Femur (tissue), 1 donor: ENCODE measurements at regions not wholly inside any gene's neighbourhood (a gene's known extent, or its start where the extent isn't known, plus 50 kb on each side); places are given as distances from the start of the nearest gene placed in this dataset.
"Not testable (repeated sequence)": the region's sequence is repeated elsewhere in the genome, so short reads cannot be mapped to it uniquely, and the experiment has no call there.

Experiments used
- DNase-seq: peaks from one replicate; pipeline ENCODE4 v3.0.0-alpha.2; 2017

GRCh38 chr2:123614596-123614995 is 410.5 kb upstream of the CNTNAP5 start:
- DNase-seq = no peak

GRCh38 chr2:123618642-123619041 is 406.4 kb upstream of the CNTNAP5 start:
- DNase-seq = not testable (repeated sequence)

- no peak for DNase-seq
Observed at GRCh38 chr2:123624816-123625215, 400.3 kb upstream of the CNTNAP5 start.

- no peak for DNase-seq
Observed at GRCh38 chr2:123636232-123636631, 388.9 kb upstream of the CNTNAP5 start.

GRCh38 chr2:123640685-123641335 is 384.3 kb upstream of the CNTNAP5 start:
- DNase-seq = no peak

- no peak for DNase-seq
Observed at GRCh38 chr2:123644053-123644452, 381.0 kb upstream of the CNTNAP5 start.

GRCh38 chr2:123648016-123648415 is 377.1 kb upstream of the CNTNAP5 start:
- no peak for DNase-seq

- DNase-seq = no peak
Observed at GRCh38 chr2:123648956-123649355, 376.1 kb upstream of the CNTNAP5 start.

- DNase-seq = no peak
Observed at GRCh38 chr2:123651151-123651550, 373.9 kb upstream of the CNTNAP5 start.

- DNase-seq = no peak
Observed at GRCh38 chr2:123652320-123652719, 372.8 kb upstream of the CNTNAP5 start.

- DNase-seq = no peak
Observed at GRCh38 chr2:123656590-123656989, 368.5 kb upstream of the CNTNAP5 start.

- DNase-seq = no peak
Observed at GRCh38 chr2:123659120-123659519, 366.0 kb upstream of the CNTNAP5 start.

- no peak for DNase-seq
Observed at GRCh38 chr2:123670286-123670685, 354.8 kb upstream of the CNTNAP5 start.

- not testable (repeated sequence) for DNase-seq
Observed at GRCh38 chr2:123683797-123684196, 341.3 kb upstream of the CNTNAP5 start.

- DNase-seq = no peak
Observed at GRCh38 chr2:123687064-123687463, 338.0 kb upstream of the CNTNAP5 start.

- no peak for DNase-seq
Observed at GRCh38 chr2:123688231-123688940, 336.7 kb upstream of the CNTNAP5 start.

- no peak for DNase-seq
Observed at GRCh38 chr2:123692121-123692520, 333.0 kb upstream of the CNTNAP5 start.

- DNase-seq = no peak
Observed at GRCh38 chr2:123693836-123694235, 331.3 kb upstream of the CNTNAP5 start.

GRCh38 chr2:123695426-123695825 is 329.7 kb upstream of the CNTNAP5 start:
- DNase-seq = no peak

- no peak for DNase-seq
Observed at GRCh38 chr2:123696021-123696420, 329.1 kb upstream of the CNTNAP5 start.

GRCh38 chr2:123696799-123697410 is 328.2 kb upstream of the CNTNAP5 start:
- DNase-seq = no peak

- no peak for DNase-seq
Observed at GRCh38 chr2:123715467-123715982, 309.6 kb upstream of the CNTNAP5 start.

GRCh38 chr2:123717636-123718334 is 307.3 kb upstream of the CNTNAP5 start:
- DNase-seq = no peak
